ENCODE measurements at regions not wholly inside any gene's neighbourhood (a gene's known extent, or its start where the extent isn't known, plus 50 kb on each side); places are given as distances from the start of the nearest gene placed in this dataset.

- no peaks in the 10 kb centered on the region for H3F3A ChIP-seq (ENCODE audit: low read depth)
- no peak overlapping the region for H3K9ac ChIP-seq (ENCODE audit: low read depth, low read length, poor library complexity, severe bottlenecking)
- no peaks in the 10 kb centered on the region for H3K79me2 ChIP-seq (ENCODE audit: insufficient read depth, low read length)
- H4K20me1 ChIP-seq (ENCODE audit: insufficient read depth, low read length, poor library complexity, severe bottlenecking), result no peaks in the 10 kb centered on the region
- H3K36me3 ChIP-seq (ENCODE audit: insufficient read depth, low read length), result no peaks in the 10 kb centered on the region
- no peak overlapping the region for H3K4me3 ChIP-seq (ENCODE audit: low read length, poor library complexity, severe bottlenecking)
- TF ChIP-seq, protein P1, sequence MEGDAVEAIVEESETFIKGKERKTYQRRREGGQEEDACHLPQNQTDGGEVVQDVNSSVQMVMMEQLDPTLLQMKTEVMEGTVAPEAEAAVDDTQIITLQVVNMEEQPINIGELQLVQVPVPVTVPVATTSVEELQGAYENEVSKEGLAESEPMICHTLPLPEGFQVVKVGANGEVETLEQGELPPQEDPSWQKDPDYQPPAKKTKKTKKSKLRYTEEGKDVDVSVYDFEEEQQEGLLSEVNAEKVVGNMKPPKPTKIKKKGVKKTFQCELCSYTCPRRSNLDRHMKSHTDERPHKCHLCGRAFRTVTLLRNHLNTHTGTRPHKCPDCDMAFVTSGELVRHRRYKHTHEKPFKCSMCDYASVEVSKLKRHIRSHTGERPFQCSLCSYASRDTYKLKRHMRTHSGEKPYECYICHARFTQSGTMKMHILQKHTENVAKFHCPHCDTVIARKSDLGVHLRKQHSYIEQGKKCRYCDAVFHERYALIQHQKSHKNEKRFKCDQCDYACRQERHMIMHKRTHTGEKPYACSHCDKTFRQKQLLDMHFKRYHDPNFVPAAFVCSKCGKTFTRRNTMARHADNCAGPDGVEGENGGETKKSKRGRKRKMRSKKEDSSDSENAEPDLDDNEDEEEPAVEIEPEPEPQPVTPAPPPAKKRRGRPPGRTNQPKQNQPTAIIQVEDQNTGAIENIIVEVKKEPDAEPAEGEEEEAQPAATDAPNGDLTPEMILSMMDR (conservative IDR thresholded peaks at IDR 0.05; ENCODE audit: low read length), result no peak
- TF ChIP-seq EZH2phosphoT487 (IDR thresholded peaks at IDR 0.05; ENCODE audit: borderline replicate concordance), result no peak
- no peak overlapping the region for H3K4me2 ChIP-seq (ENCODE audit: low read depth, low read length, poor library complexity, severe bottlenecking)
- H3K9me3 ChIP-seq (ENCODE audit: insufficient read depth, low read depth, low read length), result no peaks in the 10 kb centered on the region; the same call in 1 of the 2 replicates
- no peaks in the 10 kb centered on the region for H3K27me3 ChIP-seq (ENCODE audit: insufficient read depth, low read length, poor library complexity, severe bottlenecking)
- H3K9me2 ChIP-seq (replicated peaks; ENCODE audit: low read depth, low read length), result no peaks in the 10 kb centered on the region
- H2AFZ ChIP-seq (ENCODE audit: low read length), result no peak overlapping the region
- no peaks in the 10 kb centered on the region for H3K4me1 ChIP-seq (ENCODE audit: insufficient read depth, low read length, poor library complexity, severe bottlenecking)
Measured at GRCh38 chr4:175346376-175346775, 428.2 kb downstream of the ADAM29 start.

DNA sequence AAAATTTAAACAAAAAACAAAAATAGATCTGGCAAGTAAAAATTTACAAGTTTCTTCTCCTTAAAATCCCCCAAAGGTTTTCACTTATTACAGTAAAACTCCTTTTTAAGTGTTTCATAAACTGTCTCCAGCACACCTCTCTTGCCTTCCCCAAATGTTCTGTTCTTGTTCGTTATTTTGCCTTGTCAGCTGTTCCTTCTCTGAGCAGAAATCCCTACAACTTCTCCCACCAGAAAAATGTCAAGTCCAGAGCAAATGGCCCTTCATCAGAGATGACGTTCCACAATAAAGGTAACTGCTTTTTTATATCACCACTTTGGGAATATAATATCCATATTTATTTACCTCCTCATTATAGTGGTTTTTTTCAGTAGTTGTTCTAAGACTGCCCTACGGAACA lies 432.1 kb downstream of the ADAM29 start:
- Histone ChIP-seq H3K4me1 (ENCODE audit: insufficient read depth, low read length, poor library complexity, severe bottlenecking) (no peaks in the 10 kb centered on the region), H4K20me1 (ENCODE audit: insufficient read depth, low read length, poor library complexity, severe bottlenecking) (no peaks in the 10 kb centered on the region), H3K9me2 (replicated peaks; ENCODE audit: low read depth, low read length) (no peaks in the 10 kb centered on the region), H3K27me3 (ENCODE audit: insufficient read depth, low read length, poor library complexity, severe bottlenecking) (no peaks in the 10 kb centered on the region), H3K9ac (ENCODE audit: low read depth, low read length, poor library complexity, severe bottlenecking) (no peak overlapping the region), H3K79me2 (ENCODE audit: insufficient read depth, low read length) (no peaks in the 10 kb centered on the region), H3K4me2 (ENCODE audit: low read depth, low read length, poor library complexity, severe bottlenecking) (no peak overlapping the region), H3K36me3 (ENCODE audit: insufficient read depth, low read length) (no peaks in the 10 kb centered on the region), H2AFZ (ENCODE audit: low read length) (no peak overlapping the region), H3F3A (ENCODE audit: low read depth) (no peaks in the 10 kb centered on the region), H3K4me3 (ENCODE audit: low read length, poor library complexity, severe bottlenecking) (no peak overlapping the region), H3K9me3 (ENCODE audit: insufficient read depth, low read depth, low read length) (no peaks in the 10 kb centered on the region)
- no peak for TF ChIP-seq EZH2phosphoT487 (IDR thresholded peaks at IDR 0.05; ENCODE audit: borderline replicate concordance)
- TF ChIP-seq, protein P1 (conservative IDR thresholded peaks at IDR 0.05; ENCODE audit: low read length), result no peak

GRCh38 chr4:175351473-175351872 lies 433.3 kb downstream of the ADAM29 start:
- TF ChIP-seq, protein P1 (conservative IDR thresholded peaks at IDR 0.05; ENCODE audit: low read length), result no peak
- TF ChIP-seq EZH2phosphoT487 (IDR thresholded peaks at IDR 0.05; ENCODE audit: borderline replicate concordance), result no peak
- Histone ChIP-seq H2AFZ (ENCODE audit: low read length) (no peak overlapping the region), H4K20me1 (ENCODE audit: insufficient read depth, low read length, poor library complexity, severe bottlenecking) (no peaks in the 10 kb centered on the region), H3K4me2 (ENCODE audit: low read depth, low read length, poor library complexity, severe bottlenecking) (no peak overlapping the region), H3K27me3 (ENCODE audit: insufficient read depth, low read length, poor library complexity, severe bottlenecking) (no peaks in the 10 kb centered on the region), H3K9ac (ENCODE audit: low read depth, low read length, poor library complexity, severe bottlenecking) (no peak overlapping the region), H3K36me3 (ENCODE audit: insufficient read depth, low read length) (no peaks in the 10 kb centered on the region), H3K79me2 (ENCODE audit: insufficient read depth, low read length) (no peaks in the 10 kb centered on the region), H3K9me3 (ENCODE audit: insufficient read depth, low read depth, low read length) (no peaks in the 10 kb centered on the region), H3K9me2 (replicated peaks; ENCODE audit: low read depth, low read length) (no peaks in the 10 kb centered on the region), H3K4me1 (ENCODE audit: insufficient read depth, low read length, poor library complexity, severe bottlenecking) (no peaks in the 10 kb centered on the region), H3K4me3 (ENCODE audit: low read length, poor library complexity, severe bottlenecking) (no peak overlapping the region), H3F3A (ENCODE audit: low read depth) (no peaks in the 10 kb centered on the region)
